OCI-M2 (cell line): ENCODE measurements at regions not wholly inside any gene's neighbourhood (a gene's known extent, or its start where the extent isn't known, plus 50 kb on each side); places are given as distances from the start of the nearest gene placed in this dataset.

Experiments used
- DNase-seq: peaks from one replicate; lab custom pipeline; 2025; ENCODE audit not compliant: unreplicated experiment; lab: John Stamatoyannopoulos, UW

DNA sequence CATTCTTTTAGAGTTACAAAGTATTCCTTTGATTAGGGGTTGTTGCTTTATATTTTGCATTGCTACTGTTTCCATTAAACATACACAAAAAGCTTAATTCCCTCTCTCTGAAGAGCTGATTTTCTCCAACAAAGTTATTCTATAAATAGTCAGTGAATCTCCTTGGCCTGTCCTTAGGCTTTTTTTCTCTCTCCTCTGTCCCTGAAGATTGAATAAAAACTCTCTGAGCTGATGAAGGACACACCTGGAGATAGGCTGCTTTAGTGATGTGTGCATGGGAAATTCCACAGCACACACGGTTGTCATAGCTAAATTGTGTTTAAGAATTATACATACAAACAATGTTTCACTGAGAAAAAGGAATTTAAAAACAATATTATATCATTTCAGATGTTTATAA lies 90.5 kb upstream of the TMEM106B start:
- DNase-seq, result no peak

DNA sequence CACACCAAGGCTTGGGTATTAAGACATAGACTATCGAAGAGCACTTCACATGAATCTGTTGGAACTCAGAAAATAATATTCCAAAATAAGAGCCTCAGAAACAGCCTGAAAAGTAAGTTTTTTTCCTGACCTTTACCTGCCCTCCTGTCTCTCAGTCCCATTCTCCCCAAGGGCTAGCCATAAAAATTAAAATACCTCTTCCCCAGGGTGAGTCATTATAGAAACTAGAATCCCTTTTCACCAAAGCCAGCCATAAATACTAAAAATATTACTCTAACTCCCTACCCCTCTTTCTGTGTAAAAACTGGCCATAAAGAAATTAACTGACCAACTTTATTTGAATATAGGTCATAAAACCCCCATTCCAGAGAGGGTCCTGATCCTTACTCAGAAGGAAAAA lies 87.9 kb upstream of the TMEM106B start:
- DNase-seq, result no peak

DNA sequence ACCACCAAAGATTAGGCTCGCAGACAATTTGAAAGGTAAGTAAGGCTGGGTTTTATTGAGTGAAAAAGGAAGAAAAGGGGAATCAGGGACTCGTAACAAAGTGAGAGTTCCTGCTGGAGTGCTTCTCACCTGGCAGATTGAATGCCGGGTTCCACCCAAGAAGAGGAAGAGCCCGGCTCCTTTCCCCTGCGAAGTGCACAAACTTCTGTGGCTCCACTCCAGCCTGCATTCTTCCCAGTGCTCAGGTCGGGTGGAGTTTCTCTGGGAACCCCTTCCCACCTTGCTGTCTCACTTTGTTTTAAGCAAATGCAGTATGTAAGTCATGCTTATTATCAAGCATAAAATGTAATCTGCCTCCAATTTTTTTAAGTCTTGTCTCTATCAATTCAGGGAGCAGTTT lies 87.1 kb upstream of the TMEM106B start:
- DNase-seq, result no peak

DNA sequence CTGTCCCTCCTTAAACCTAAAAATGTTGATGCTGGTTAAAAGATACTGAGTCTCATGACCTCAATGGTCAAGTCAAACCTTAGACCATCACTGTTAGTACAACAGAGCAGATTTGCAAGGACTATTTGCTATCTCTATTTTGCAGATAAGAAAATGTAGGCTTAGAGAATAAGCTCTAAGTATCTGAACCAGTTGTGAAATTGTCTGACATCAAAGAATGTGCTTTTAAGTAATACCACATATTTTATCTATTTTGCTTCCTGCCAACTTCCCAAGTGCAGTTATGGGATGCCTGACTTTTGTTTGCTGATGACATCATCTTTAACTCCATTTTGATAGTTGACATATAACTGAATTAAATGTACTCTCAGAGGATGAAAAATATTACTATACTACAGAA lies 83.6 kb upstream of the TMEM106B start:
- DNase-seq, result no peak

DNA sequence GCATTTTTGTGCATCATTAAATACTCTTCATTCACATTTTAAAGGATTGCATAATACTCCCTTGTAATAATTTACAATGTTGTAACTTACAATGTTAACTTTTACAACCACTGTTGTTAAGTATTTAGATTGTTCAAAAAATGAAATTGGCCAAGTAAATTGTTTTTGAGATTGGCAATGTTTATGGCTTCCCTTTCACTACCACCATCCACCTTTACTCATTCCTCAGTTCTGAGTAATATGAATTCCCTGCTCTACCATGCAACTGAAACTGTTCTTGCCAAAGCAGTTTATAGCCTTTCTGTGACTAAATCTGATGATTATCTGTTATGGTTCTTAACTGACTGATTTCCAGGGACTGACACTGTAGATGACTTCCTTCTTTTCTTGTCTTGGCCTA lies 80.5 kb upstream of the TMEM106B start:
- DNase-seq, result no peak

DNA sequence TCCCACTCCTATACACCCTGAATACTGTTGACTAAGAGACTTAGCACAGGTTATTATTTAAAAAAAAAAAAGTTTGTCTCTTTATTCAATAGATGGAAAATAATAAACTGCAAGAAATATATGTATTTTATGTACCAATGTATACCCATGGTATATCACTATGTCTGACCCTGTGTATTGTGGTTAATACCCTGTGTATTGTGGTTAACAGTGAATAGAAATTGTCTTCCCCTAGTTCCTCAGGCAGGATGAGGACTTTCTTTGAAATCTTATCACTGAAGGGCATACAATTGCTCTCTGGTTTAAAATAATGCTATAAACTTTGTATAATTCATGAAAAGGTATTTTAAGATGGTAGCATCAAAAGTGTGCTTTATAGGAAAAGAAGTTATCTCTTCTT lies 80.0 kb upstream of the TMEM106B start:
- no peak for DNase-seq

DNA sequence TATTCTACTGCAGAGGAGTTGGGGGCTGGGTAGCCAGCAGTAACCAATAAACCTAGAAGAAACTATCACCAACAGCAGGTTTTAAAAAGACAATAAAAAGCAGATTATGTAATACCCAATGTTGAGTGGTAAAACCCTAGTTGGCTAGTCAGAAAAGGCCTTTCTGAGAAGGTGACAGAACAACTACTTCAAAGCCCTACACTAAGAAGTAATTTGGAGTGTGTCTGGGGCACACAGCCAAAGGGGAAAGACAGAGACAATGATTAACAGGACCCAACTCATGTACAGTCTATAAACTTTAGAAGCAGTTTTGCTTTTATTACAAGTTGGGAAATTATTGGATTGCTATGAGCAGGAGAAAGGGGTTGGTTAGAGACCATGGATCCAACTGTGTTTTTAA lies 77.2 kb upstream of the TMEM106B start:
- no peak for DNase-seq

DNA sequence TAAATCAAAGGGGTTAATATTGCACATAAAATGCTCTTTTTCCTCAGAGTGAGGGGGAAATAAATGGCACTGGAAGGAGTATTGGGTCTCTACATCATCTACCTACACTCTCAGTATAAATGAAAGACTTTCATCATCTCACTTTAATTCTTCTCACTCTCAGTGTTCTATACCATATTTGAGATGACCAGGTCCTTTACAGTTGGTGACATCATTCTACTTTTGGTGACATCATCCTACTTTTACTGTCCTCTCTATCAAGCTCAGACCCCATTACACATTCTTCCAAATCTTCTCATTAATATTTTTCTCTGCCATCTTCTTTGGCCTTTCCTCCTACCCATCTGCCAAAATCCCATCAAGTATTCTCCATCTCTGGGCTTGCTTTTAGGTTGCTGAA lies 74.6 kb upstream of the TMEM106B start:
- no peak for DNase-seq

DNA sequence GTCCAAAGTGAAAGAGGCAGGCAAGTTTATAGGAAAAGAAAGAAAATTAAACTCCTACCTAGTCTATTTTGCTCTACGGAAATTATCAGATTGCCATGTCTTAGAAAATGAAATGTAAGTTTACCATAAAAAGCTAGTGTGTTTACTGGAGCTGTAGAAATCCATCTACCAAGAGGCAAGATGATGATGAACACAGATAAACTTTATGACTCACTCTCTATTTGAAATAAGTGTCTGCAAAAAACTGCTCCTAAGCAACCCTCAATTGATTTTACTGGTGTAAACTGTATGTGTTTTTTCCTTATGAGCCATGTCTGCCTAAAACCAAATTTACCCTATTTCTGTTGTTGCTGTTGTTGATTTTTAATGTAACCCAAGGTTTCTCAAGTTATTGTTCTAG lies 73.8 kb upstream of the TMEM106B start:
- no peak for DNase-seq

DNA sequence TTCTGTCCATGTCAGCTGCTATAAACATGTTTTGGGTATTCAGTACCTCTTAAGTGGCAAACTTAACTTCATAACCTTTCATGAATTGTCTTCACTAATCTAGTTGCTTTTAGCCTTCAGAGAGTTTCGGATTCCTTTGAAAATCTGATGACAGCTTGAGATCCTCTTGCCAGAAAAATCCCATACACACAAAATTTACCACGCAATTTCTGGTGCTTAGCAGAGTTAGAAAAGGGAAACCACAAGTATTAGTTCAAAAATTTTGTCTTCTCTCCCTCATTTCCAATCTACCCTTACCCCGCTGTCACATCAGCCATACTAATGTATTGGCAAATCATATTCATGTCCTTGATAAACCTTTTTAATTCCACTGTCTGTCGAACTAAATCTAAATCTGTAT lies 72.7 kb upstream of the TMEM106B start:
- DNase-seq, result no peak

DNA sequence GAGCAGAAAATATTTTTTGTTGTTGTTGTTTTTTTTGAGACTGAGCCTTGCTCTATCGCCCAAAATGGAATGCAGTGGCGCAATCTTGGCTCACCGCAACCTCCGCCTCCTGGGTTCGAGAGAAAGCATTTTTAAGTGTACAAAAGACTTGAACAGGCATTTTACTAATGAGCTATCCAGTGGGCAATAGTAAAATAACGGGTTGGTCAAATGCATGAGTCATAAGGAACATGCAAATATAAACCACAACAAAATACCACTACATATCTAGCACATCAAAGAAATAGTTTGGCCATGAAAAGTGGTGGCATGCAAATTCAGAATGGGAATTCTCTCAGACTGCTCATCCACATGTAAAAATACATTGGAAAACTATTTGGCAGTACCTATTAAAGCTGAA lies 71.7 kb upstream of the TMEM106B start:
- DNase-seq, result no peak

DNA sequence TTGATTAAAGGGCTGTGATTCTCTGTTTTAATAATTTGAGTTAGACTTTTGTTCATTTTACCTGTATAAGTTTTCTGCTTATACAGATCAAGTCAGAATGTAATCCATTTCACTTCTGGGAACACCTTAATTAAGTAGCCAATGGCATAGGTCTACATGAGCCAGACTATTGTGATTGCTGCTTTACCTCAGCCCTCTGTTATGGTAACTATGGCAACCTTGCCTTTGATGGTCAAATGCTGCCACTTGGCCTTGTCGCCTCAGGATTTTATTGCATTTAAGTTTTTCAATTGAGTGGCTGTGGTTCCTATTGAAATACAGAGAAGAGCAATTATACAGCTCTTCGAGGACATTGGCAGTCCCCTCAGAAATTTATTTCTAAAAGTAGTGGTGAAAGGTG lies 64.3 kb upstream of the TMEM106B start:
- DNase-seq, result no peak

DNA sequence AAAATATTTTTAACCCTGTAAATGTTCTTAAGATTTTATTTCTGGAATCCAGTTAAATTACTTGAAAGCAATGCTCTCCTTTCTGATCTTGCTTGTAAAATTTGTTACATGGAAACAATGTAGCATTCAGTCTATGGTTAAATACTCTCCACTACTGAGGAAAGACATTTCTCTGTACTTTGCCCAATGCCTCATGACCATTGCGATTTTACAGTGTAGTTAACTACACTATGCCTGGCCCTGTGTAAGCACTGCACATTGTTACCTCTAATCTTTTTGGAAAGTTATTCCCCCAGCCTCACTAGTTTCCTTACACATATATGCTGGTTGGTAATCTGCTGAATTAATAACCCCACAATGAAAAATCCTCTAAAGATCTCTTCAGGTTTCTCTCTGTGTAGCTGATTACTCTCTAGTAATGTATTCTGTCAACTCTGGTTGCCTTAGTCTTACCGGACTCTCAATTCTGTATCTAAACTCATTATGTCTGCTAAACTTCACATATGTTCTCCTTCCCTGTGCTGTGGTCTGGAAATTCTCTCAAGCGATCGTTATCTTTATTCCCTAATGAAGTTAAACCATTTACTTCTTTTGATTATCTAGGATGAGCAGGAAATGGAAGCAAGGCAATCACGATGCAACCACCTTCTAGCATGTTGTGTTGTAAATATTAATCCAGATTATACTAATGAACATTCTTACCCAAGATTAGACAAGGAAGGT lies 58.7 kb upstream of the TMEM106B start:
- no peak for DNase-seq

DNA sequence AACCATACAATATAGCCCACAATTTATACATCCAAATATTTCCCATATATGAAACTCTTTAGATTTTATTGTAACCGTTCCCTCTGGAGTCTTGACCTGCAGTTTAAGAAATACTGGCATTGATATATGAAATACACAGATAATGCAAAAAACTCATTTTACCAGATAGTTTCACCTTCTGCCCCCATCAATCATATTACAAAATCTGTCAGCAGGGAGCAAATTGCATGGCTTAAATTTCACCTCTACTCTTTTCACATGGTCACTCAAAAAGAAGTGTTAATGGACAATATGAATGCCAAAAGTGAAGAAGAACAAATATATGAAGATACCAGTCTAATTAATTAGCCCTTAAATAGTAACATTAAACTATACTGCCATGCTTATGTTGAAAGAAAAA lies 57.0 kb upstream of the TMEM106B start:
- DNase-seq, result no peak

DNA sequence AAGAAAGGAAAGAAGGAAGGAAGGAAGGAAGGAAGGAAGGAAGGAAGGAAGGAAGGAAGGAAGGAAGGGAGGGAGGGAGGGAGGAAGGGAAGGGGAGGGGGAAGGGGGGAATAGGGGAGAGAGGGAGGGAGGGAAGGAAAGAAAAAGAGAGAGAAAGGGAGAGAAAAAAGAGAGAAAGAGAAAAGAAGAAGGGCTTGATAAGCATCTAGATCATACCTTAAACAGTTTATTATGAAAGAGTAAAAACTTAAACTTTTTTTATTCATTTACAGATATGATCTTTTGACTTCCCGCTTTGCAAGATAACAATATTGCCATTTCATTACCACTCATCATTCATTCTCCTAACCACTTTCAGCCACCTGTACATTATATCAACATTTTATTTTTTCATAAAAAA lies 53.6 kb upstream of the TMEM106B start:
- DNase-seq, result no peak

DNA sequence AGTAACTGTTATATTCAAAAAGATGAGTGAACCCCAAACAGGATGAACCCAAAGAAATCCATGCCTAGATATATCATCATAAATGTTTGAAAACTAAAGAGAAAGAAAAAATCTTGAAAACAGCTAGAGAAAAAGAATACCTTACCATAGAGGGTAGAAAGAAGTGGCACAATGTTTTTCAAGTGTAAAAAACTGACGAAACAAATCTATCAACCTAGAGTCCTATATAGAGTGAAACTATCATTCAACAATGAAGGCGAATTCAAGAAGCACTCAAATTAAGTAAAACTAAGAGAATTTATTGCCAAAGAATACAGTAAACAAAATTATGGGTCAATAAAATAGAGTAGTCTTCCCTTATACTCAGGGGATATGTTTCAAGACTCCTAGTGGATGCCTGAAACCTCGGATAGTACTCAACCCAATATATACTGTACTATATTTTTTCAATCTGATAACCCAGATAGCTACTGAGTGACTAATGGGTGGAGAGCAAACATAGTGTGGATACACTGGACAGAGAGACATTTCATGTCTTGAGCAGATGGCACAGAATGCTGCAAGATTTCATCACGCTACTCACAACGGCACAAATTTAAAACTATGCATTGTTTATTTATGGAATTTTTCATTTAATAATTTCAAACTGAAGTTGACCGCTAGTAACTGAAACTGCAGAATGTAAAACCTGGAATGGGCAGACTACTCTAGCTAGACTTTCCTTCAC lies 52.6 kb upstream of the TMEM106B start:
- DNase-seq, result no peak

DNA sequence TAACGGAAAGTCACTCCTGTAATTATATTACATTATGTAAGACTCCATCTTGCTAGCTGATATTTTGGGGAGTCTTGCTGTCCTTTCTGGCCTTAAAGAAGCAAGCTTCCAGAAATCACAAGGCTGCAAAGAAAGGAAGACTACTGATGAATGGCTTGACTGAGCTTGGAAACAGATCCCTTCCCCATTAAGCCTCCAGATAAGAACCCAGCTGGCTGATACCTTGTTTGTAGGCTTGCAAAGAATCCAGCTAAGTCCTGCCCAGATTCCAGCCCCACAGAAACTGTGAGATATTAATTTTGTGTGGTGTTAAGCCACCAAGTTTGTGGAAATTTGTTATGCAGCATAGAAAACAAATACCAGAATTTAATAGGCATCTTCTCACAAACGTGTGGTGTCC lies 49.9 kb upstream of the TMEM106B start:
- no peak for DNase-seq
